K562 (cell line): ENCODE measurements at regions not wholly inside any gene's neighbourhood (a gene's known extent, or its start where the extent isn't known, plus 50 kb on each side); places are given as distances from the start of the nearest gene placed in this dataset.

Experiments
- ATAC-seq: fragments of 200-7000 bp; cut with Tn5 transposase; 3 replicates; pipeline ENCODE4 v1.9.1; 2020; ENCODE audit warnings: moderate library complexity
- BruUV-seq: library from RNA; stranded (reverse); fragments of 400-500 nt; replicated peaks from 2 replicates; lab custom pipeline; 2021; lab: Mats Ljungman, UMichigan
- CTCF ChIA-PET: fragments of 300-600 bp; formaldehyde crosslinking; extraction: SDS; loops from one replicate; lab custom pipeline; 2021; ENCODE audit warnings: low intra/inter-chr PET ratio; lab: Yijun Ruan, JAX
- POLR2A ChIA-PET: fragments of 300-600, 350-650 bp; sonication (Branson Sonifier 250); formaldehyde crosslinking; extraction: SDS; loops from one replicate; lab custom pipeline; 2021; ENCODE audit warnings: antibody characterized with exemption, inconsistent platforms; lab: Yijun Ruan, JAX
- DNase-seq, 4 experiments: peaks; one replicate each; pipeline versions ENCODE4 v3.0.0 to v3.0.0-alpha.2; 2011 to 2018; ENCODE audit warnings: low spot score in 3 of 4, mixed read lengths in 3 of 4; ENCODE audit errors: extremely low read depth in 1 of 4
- FAIRE-seq: peaks from 2 replicates; lab custom pipeline; 2011; peaks lifted over from hg19 to GRCh38; lab: Jason Lieb, UNC
- H2AFZ ChIP-seq: 2 replicates; pipeline ENCODE4 v1.6.0; 2011; ENCODE audit warnings: low read depth, low read length, control low read depth, inconsistent platforms
- H3K27ac ChIP-seq: fragments of 200-600 bp; 3 replicates; pipeline ENCODE4 v1.8.0; 2011; ENCODE audit warnings: low read depth, mild to moderate bottlenecking, control low read depth, inconsistent platforms, low read length, moderate library complexity, mixed read lengths; ENCODE audit errors: extremely low read depth
- H3K27me3 ChIP-seq, 2 experiments: fragments of 300-600 bp in 1 of 2; 2 replicates in 1 of 2; 3 replicates in 1 of 2; pipeline versions ENCODE4 v1.6.0 to v1.8.0; 2011; ENCODE audit warnings: inconsistent platforms in 2 of 2, low read length in 2 of 2, mild to moderate bottlenecking in 1 of 2, mixed read lengths in 1 of 2, moderate library complexity in 1 of 2; ENCODE audit not compliant: control insufficient read depth in 2 of 2, insufficient read depth in 2 of 2
- H3K36me3 ChIP-seq: fragments of 300-600 bp; 3 replicates; pipeline ENCODE4 v1.8.0; 2011; ENCODE audit warnings: mild to moderate bottlenecking, low read length, inconsistent platforms; ENCODE audit not compliant: control insufficient read depth, insufficient read depth
- H3K4me1 ChIP-seq, 2 experiments: fragments of 200-600 bp in 1 of 2; replicated peaks in 1 of 2; 2 replicates in 1 of 2; 3 replicates in 1 of 2; pipeline versions ENCODE4 v1.5.1 to v1.8.0; 2011; ENCODE audit warnings: inconsistent platforms in 2 of 2, low read length in 2 of 2, mild to moderate bottlenecking in 1 of 2, mixed read lengths in 1 of 2, moderate library complexity in 1 of 2; ENCODE audit not compliant: control insufficient read depth in 2 of 2, insufficient read depth in 2 of 2
- H3K4me2 ChIP-seq: 2 replicates; pipeline ENCODE4 v1.6.1; 2011; ENCODE audit warnings: low read length, control low read depth, inconsistent platforms, mixed read lengths; ENCODE audit not compliant: insufficient read depth
- H3K4me3 ChIP-seq: fragments of 200-600 bp; sonication (generic), shearing (Covaris generic); 2 replicates; pipeline ENCODE4 v1.5.1; 2016; ENCODE audit warnings: control low read depth, inconsistent platforms
- H3K79me2 ChIP-seq: fragments of 200-600 bp; 3 replicates; pipeline ENCODE4 v1.8.0; 2011; ENCODE audit warnings: low read length, inconsistent platforms; ENCODE audit not compliant: control insufficient read depth, insufficient read depth
- H3K9ac ChIP-seq, 2 experiments: 2 replicates each; pipeline versions ENCODE4 v1.6.0 to v1.6.1; 2011; ENCODE audit warnings: low read depth in 2 of 2, low read length in 2 of 2, control low read depth in 1 of 2, inconsistent platforms in 1 of 2, mild to moderate bottlenecking in 1 of 2, mixed read lengths in 1 of 2; ENCODE audit not compliant: insufficient read depth in 1 of 2
- H3K9me1 ChIP-seq: one replicate; pipeline ENCODE4 v1.6.0; 2011; ENCODE audit warnings: inconsistent platforms, mild to moderate bottlenecking, low read length, moderate library complexity; ENCODE audit not compliant: control insufficient read depth, insufficient read depth
- H3K9me3 ChIP-seq: replicated peaks from 2 replicates; pipeline ENCODE4 v1.5.1; 2011; ENCODE audit warnings: low read depth, low read length, inconsistent platforms; ENCODE audit not compliant: control insufficient read depth, insufficient read depth
- H4K20me1 ChIP-seq: replicated peaks from 2 replicates; pipeline ENCODE4 v1.6.1; 2011; ENCODE audit warnings: low read length, inconsistent platforms, mixed read lengths; ENCODE audit not compliant: control insufficient read depth, insufficient read depth
- BCLAF1 ChIP-seq, 2 experiments: fragments of 450-650 bp in 1 of 2; IDR thresholded peaks; 2 replicates each; pipeline ENCODE4 v1.6.1; 2011 to 2017; ENCODE audit warnings: low read depth in 2 of 2, antibody characterized with exemption in 1 of 2, borderline replicate concordance in 1 of 2, low read length in 1 of 2, mild to moderate bottlenecking in 1 of 2, mixed read lengths in 1 of 2; ENCODE audit not compliant: control insufficient read depth in 1 of 2
- CTBP1 ChIP-seq: fragments of 450-650 bp; IDR thresholded peaks from 2 replicates; pipeline ENCODE4 v1.6.1; 2016; ENCODE audit warnings: borderline replicate concordance
- E2F3 ChIP-seq: fragments of 250-450 bp; sonication (Bioruptor Pico); IDR thresholded peaks from 2 replicates; pipeline ENCODE4 v1.4.0; 2020; ENCODE audit warnings: mild to moderate bottlenecking
- PHF21A ChIP-seq: fragments of 450-650 bp; IDR thresholded peaks from 2 replicates; pipeline ENCODE4 v1.6.1; 2017; ENCODE audit warnings: low read depth, borderline replicate concordance
- PREB ChIP-seq: sonication (generic); formaldehyde crosslinking; IDR thresholded peaks from 2 replicates; pipeline ENCODE4 v1.8.1; 2023; ENCODE audit warnings: mild to moderate bottlenecking, missing genetic modification reagents
- SAFB ChIP-seq: fragments of 200-400 bp; formaldehyde crosslinking; IDR thresholded peaks from 2 replicates; pipeline ENCODE4 v1.6.1; 2017; ENCODE audit warnings: low read depth, low read length, borderline replicate concordance
- SP2 ChIP-seq: IDR thresholded peaks from 2 replicates; pipeline ENCODE4 v1.6.1; 2011; ENCODE audit warnings: mild to moderate bottlenecking, low read depth, low read length, moderate library complexity; ENCODE audit not compliant: poor library complexity, severe bottlenecking; ENCODE audit errors: extremely low read depth
- SRSF1 ChIP-seq: fragments of 200-400 bp; formaldehyde crosslinking; IDR thresholded peaks from 2 replicates; pipeline ENCODE4 v1.6.1; 2017; ENCODE audit warnings: mild to moderate bottlenecking, low read depth, low read length, moderate library complexity
- SRSF3 ChIP-seq: fragments of 200-400 bp; formaldehyde crosslinking; IDR thresholded peaks from 2 replicates; pipeline ENCODE4 v1.6.1; 2016; ENCODE audit warnings: mild to moderate bottlenecking, low read length, moderate library complexity; ENCODE audit not compliant: insufficient read depth
- TGIF2 ChIP-seq: sonication (generic); formaldehyde crosslinking; IDR thresholded peaks from 2 replicates; pipeline ENCODE4 v1.8.1; 2022; ENCODE audit warnings: mild to moderate bottlenecking, missing genetic modification reagents, moderate library complexity
- ZBTB8A ChIP-seq: fragments of 450-650 bp; IDR thresholded peaks from 2 replicates; pipeline ENCODE4 v1.6.1; 2018; ENCODE audit warnings: mild to moderate bottlenecking, moderate library complexity; ENCODE audit not compliant: partially characterized antibody
- ZC3H4 ChIP-seq: sonication (generic); formaldehyde crosslinking; IDR thresholded peaks from 2 replicates; pipeline ENCODE4 v1.9.0; 2021; ENCODE audit warnings: missing genetic modification reagents, borderline replicate concordance
- ZNF354B ChIP-seq: fragments of 250-450 bp; sonication (Bioruptor Pico); IDR thresholded peaks from 2 replicates; pipeline ENCODE4 v1.4.0; 2020
- ZNF740 ChIP-seq, 3 experiments: fragments of 200-800 bp in 1 of 3; sonication (Bioruptor generic) in 1 of 3; sonication (generic) in 1 of 3; formaldehyde crosslinking in 1 of 3; IDR thresholded peaks; 2 replicates each; pipeline versions ENCODE4 v1.6.1 to v1.8.0; 2016 to 2022; ENCODE audit warnings: mild to moderate bottlenecking in 2 of 3, missing compliant biosample characterization in 2 of 3, missing genetic modification characterization in 2 of 3, missing genetic modification reagents in 1 of 3
- WGBS: fragments of 100-300 bp; shearing (Covaris generic); methylation state at CpG from one replicate; pipeline ENCODE4 v1.1.6; 2016; ENCODE audit warnings: low coverage, mixed read lengths; ENCODE audit not compliant: insufficient coverage; ENCODE audit errors: missing lambda C conversion rate; 5-methylcytosine and 5-hydroxymethylcytosine counted together
- in situ Hi-C: fragments of 300-500 bp; cut with MboI; formaldehyde crosslinking; loops from 4 replicates; pipeline ENCODE4 v1.15.0; 2018; ENCODE audit warnings: inconsistent platforms, mixed read lengths
- intact Hi-C: fragments of 100-400 bp; cut with micrococcal nuclease; formaldehyde crosslinking; loops from 2 replicates; pipeline ENCODE4 v1.14.2; 2022
- TF ChIP-seq, protein P1 (sequence below): sonication (generic); formaldehyde crosslinking; IDR thresholded peaks from 2 replicates; pipeline ENCODE4 v1.8.1; 2022; ENCODE audit warnings: missing genetic modification reagents

DNA sequence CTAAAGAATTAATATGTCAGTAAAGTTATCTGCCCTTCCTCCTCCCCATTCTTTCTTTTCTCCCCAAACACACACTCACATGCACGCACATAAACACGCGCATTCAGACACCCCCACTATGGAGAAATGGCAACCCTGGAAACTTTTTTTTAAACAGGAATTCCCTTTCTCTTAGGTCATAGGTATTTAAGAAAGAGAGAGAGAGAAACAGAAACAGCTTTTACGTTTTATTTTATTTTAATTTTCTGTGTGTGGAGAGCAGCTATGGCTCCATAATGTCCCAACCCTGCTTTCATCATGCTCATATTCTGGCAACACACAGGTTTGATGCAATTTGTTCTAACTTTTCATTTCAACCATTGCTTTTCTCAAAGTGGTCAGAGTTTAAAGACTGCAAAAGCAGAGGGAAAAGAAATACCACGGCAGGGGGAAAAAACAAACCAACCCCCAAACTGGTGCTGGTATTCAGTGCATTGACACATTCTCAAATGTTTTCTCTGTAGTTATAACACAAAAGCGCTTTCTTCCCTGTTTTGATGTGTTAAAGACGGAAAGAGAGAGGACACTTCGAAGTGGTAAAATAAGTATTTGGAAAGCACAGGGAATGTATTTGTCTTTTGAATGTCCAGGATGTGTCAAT, 126.0 kb upstream of the TMEM161B start:
- Histone ChIP-seq H2AFZ (peak overlapping the region; percentile 22; the same call in 1 of the 2 replicates), H3K79me2 (no peaks in the 10 kb centered on the region), H3K4me3 (no peak overlapping the region), H3K27me3 (no peaks in the 10 kb centered on the region), H3K9ac (no peak overlapping the region), H3K9me3 (no peaks in the 10 kb centered on the region), H3K9me1 (no peaks in the 10 kb centered on the region), H3K4me2 (no peak overlapping the region), H3K27ac (no peak overlapping the region), H3K4me1 (no peaks in the 10 kb centered on the region; a peak in 2 of 5 replicates), H4K20me1 (no peaks in the 10 kb centered on the region), H3K36me3 (no peaks in the 10 kb centered on the region)
- WGBS = 17% methylated on average over 6 of the region's 8 CpGs
- in situ Hi-C loops = no loop called here
- FAIRE-seq = no peak
- BruUV-seq = no TSS peak
- no peak for ATAC-seq
- ChIA-PET POLR2A (interaction anchor here (0.6 kb wide), 1 partner anchor 10 kb away, joined by 3 read pairs; no protein-coding TSS in a partner anchor), CTCF (no interaction called here)
- no peak for DNase-seq
- intact Hi-C loops = no loop called here
- no peak for TF ChIP-seq BCLAF1 (IDR thresholded peaks at IDR 0.05; ENCODE audit: borderline replicate concordance in 1 of 2, control insufficient read depth in 1 of 2, low read depth in 2 of 2, low read length in 1 of 2)
- TF ChIP-seq, protein P1, sequence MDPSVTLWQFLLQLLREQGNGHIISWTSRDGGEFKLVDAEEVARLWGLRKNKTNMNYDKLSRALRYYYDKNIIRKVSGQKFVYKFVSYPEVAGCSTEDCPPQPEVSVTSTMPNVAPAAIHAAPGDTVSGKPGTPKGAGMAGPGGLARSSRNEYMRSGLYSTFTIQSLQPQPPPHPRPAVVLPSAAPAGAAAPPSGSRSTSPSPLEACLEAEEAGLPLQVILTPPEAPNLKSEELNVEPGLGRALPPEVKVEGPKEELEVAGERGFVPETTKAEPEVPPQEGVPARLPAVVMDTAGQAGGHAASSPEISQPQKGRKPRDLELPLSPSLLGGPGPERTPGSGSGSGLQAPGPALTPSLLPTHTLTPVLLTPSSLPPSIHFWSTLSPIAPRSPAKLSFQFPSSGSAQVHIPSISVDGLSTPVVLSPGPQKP (CRISPR knock-in tag) = no peak
- TF ChIP-seq TGIF2 (CRISPR knock-in tag) = no peak
- no peak for TF ChIP-seq SAFB
- TF ChIP-seq SP2 = no peak
- no peak for TF ChIP-seq ZBTB8A
- no peak for TF ChIP-seq ZNF740 (CRISPR knock-in tag; IDR thresholded peaks at IDR 0.05)
- no peak for TF ChIP-seq ZNF740 (tag; IDR thresholded peaks at IDR 0.05)
- TF ChIP-seq ZC3H4 = no peak
- TF ChIP-seq PHF21A = no peak
- TF ChIP-seq SRSF1 = no peak
- TF ChIP-seq ZNF354B = no peak
- no peak for TF ChIP-seq CTBP1
- no peak for TF ChIP-seq PREB (CRISPR knock-in tag)
- TF ChIP-seq E2F3 (CRISPR knock-in tag) = no peak
- no peak for TF ChIP-seq SRSF3
